HG02678 (cell line): ENCODE measurements at regions not wholly inside any gene's neighbourhood (a gene's known extent, or its start where the extent isn't known, plus 50 kb on each side); places are given as distances from the start of the nearest gene placed in this dataset.

Experiments used
- ATAC-seq: cut with Tn5 transposase; IDR thresholded peaks from one replicate; pipeline ENCODE4 v1.9.1; 2021; ENCODE audit warnings: mild to moderate bottlenecking, moderate library complexity; ENCODE audit not compliant: unreplicated experiment

DNA sequence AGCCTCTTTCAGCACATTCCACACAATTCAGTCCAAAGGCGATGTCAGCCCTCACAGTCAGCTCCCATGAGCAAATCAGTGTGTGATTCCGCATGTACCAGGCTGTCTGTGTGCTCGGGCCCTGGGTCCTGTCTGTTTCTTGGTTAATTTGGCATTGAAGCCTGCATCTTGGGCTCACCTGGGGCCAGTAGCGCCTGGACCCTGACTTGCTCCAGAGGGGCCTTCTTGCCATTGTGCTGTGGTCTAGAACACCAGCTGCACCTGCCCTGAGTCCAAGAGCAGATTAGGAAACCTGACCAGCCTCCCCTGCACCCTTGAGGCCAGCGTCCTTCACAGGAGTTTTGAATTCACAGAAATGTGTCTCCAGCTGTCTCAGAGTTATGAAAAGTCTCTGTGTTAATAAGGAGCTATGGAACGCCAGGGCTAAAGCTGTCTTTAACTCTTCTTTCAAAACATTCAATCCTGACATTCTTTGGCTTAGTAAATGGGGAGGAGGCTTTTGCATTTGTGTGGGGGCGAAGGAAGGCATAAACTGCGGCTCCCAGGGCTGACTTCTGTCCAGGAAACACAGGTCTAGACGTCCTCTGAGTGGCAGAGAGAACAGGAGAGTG, 102.2 kb downstream of the ARF6 start:
- no peak for ATAC-seq

DNA sequence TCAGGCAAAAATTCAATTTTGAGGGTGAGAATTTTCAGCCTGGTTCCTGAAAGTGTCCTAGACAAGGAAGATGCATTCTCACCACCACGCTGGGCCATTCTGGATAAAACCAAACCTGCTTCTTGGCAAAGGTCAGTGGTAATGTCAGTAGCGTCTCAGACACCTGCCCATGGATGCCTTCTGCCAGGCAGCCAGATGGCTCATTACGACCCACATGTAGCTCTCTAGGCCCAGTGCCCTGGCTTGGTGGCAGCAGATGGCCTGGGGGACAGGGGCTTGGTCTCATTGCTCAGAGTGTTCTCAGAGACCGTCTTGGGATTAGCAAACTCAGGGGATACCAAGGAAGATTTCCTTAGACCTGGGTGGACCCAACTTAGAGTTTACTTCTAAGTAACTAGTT, 105.1 kb downstream of the ARF6 start:
- ATAC-seq = no peak

DNA sequence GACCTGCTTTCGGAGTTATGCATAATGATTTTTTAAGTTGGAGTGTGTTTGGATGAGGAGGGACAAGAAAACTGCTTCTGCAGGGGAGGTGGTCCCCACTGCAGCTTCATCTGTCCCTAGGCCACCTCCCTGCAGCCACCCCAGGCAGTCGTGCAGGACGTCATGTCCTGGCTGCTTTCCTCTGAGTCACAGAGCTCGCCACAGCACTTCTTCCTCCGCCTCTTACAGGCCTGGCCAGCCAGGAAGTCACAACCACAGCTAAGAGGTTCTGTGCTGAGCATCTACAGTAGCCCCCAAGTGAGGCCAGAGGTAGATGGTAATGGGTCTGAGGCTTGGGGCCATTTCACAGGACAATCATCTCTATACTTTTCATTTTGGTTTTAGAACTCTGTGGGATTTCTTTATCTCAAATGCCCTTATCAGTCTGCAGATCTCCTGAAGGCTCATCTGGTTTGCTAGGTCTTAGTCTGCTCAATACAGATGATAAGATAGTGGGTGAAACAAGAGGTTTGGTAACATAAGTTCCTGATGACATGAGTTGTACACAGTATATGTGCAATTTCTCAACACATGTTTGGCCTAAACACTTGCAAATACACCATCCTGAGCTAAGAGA, 106.4 kb downstream of the ARF6 start:
- ATAC-seq = peak; percentile 53

DNA sequence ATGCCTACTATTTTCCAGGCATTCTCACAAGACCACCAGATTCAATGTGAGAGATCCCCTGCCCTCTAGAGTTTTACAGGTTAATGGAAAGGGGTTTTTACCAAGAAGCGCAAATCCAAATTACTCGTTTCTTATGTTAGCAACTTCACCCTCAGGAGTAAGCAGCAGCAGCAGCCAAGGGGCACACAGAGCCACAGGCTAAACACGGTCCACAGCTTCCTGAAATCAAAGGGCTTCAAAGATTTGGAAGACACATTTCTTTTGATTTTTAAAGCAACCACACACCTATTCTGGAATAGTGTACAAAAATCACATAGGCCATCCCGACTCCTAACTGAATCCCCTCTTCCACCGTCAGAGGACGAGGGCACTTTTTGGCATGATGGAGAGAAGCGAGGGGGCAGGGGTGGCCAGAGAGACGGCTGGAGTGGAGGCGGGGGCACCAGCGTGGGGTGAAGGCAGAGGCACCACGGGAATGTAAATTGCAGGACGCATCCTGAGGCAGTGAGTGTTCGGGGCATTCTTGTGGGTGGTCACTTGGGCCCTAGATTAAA, 107.0 kb downstream of the ARF6 start:
- no peak for ATAC-seq

DNA sequence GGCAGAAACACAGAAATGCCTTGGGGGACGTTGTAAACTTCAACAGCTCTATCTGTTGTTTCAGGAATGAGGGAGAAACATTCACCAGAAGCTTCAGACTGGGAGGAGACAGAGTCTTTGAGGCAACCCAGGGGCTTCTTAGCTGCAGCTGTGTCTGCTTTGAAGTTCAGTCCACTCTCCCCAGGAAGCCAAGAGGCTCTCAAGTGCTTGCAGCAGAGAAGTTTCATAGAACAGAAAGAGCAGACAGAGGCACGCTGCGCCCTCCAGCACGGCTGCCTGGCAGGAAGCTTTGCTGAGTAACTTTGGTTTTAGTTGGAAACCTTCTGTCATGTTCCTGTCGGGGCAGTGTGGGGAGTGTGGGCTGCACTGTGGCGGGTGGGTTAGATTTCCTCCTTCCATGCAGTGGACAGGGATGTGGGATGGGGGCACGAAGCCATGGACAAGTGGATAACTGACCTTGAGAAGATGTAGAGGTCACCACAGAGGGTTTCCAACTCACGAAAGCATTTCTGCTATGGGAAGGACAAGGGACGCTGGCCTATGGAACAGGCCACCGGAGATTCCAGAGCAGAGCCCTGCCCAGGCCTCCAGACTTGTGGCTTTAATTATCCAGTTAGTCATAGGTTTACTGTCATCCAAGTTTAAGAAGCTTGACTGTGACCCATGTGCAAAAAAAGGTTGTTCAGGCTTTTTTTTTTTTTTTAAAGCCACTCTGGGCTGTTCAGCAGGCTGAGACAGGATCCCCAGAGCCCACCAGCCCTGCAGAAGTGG, 107.7 kb downstream of the ARF6 start:
- no peak for ATAC-seq

DNA sequence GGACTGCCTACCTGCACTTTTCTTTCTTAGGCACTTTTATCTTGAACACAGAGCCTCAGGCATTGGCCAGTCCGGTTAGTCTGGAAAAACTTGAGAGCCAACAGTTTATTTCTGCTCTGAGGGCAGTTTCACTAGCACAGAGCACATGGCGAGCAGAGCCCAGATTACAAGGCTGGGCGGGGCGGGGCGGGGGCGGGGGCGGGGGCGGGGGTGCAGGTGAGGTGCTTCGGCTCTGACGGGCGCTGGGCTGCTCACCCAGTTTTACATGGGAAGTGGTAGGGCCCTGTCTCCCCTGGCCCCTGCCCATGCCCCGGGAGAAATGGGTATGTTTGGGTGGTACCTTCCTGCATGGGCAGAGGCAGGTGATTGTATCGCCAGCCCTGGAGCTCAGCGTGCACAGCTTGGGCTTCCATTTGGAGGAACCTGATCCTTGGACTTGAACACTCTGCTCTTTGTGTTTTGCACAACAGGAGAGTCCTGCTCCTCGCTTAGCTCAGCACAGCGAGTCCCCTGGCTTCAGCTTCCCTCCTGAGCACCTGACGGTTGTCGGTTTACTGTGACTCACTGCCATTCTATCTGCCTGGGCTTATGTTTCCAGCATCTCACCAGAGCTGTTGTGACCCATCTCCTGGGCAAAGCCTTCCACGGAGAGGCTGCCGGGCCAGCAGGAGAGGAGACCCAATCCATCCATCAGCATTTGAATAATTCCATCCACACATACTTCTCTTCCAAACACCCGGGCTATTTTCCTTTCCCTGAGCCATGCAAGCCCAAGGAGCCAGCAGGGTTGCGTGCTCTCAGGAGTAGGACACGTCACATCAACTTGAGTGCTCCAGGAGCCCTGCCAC, 108.5 kb downstream of the ARF6 start:
- no peak for ATAC-seq

DNA sequence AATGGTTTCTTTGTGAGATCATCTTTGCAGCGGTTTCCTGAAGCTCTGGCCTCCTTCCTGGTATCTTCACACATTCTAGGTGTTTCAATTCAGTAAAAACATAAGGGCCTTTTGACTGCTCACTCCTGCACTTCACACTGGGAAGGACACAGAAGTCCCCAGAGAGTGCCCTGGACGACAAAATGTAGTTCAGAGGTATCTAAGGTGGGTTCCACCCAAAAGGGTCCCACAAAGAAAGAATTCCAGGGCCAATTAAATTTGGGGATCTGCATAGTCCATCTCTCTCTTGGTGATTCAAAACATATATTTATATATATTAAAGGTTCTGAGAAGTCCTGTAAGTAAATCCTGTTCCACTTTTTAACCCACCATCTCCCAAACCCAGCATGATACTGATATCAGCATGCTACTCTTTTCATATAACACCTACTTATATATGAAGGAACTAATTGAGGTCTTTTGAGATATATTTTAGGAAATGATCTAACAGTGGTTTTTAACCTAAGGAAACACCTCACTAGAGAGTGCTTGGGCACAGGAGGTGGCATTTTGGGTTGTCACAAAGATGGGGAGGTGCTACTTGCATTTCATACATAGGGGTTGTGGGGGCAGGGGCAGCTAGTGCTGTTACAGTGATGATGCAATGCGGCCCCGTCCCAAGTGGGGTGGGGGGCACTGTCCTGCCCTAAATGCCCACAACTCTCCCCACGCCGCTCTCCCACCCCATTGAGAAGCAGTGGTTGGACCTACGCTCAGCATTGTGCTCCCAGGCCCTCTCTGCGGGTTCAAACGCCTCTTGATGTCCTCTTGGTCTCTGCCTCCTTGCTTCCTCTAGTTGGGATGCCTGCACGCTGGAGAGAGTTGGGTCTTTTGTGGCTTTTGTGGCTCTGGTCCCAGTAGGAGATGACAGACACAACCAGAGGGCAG, 109.4 kb downstream of the ARF6 start:
- peak; percentile 26 for ATAC-seq

DNA sequence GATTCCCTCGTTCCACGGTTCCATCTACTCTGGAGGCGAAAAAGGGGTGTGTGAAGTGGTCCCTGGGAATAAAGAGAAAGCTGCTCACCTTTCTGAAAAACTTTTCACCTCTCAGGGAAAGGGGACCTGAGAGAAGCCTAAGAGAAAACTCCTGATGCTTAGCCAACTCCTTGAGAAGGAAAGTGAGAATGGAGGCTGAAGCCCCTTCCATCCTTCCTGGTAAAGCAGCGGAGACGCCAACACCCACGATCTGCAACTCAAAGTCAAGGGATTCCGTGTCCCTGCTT, 110.0 kb downstream of the ARF6 start:
- no peak for ATAC-seq

DNA sequence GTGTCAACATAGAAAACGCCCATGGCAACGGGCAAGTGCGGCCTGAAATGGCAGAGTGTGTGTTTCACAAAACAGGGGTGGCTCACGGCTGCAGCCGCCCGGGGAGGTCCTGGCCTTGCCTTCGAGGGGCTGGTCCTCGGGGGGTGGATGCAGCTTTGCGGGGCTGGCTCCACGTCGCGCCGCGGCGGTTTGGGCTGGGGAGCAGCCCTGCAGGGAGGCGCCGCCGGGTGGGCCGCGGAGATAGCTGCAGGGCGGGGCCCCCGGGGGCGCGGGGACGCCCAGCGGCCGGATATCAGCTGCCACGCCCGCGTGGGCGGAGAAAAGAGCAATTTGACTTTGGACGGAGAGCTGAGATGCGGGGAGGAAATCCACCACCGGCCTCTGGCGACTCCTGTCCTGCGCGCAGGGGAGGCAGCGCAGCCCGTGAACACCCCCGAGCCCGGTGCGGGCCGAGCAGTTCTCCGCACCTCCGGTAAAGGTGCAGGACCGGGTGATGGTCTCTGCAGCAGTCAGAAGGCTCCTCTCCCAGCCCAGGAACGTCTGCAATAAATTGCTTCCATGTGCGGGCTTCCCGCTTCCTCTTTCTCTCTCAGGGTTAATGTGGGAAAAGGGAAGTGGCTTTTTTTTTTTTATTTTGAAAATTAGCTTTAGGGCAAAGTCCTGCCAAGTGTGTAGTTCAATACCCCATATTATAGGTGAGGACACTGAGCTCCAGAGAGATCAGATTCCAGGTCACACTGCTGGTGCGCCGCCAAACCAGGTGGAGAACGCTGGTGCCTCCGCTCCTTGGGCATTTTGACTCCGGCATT, 110.5 kb downstream of the ARF6 start:
- peak; percentile 45 for ATAC-seq

DNA sequence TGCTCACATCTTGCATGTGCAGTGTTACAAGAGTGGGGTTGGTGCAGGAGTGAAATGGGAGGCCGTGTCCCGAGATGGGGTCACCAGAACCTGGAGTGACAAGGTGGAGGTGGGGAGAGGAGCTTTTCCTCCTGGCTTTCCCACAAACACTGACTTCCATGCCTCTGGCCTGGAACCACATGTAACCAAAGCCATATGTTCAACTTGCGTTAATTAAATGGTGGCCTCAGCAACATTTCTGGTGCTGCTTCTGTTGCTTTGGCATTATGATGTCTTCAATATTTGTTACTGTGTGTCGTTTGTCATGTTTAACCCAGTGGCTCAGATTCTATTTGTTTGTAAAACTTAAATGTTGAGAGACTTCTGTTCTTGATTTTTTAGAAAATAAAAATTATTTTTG, 110.2 kb downstream of the VCPKMT start:
- no peak for ATAC-seq

DNA sequence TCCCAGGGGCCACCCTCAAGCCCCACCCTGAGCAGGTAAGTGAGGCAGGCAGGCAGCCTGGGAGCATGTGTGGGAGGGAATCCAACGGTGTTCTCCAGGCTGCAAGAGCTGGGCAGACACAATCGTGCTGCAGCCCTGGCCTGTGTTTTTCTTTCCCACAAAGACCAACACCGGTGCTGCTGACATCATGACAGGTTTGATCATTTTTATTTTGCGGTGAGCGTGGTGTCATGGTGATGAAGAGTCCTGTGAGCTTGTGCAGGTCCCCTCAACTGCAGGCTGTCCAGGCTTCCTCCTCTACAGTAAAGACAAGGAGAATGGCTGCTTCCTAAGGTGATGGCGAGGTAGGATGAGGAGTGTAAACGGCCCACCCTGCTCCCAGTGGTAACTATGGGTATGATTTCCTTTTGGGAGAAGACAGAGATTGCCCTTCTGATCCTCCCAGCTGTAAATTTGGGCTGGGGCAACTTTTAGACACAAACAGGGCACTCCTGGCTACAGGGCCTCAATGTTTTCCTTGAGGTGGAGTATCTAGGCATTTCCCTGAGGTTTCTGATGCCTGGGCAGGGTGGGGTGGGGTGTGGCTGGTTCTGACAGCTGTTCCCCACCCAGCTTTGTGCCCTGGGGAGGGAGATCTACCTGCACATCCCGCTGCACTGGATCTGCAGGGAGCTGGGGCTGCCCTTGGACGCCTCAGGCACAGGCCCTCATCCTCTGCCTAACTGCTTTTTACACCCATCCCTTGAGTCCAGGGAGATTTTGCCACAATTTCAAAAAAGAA, 109.1 kb downstream of the VCPKMT start:
- ATAC-seq = no peak

DNA sequence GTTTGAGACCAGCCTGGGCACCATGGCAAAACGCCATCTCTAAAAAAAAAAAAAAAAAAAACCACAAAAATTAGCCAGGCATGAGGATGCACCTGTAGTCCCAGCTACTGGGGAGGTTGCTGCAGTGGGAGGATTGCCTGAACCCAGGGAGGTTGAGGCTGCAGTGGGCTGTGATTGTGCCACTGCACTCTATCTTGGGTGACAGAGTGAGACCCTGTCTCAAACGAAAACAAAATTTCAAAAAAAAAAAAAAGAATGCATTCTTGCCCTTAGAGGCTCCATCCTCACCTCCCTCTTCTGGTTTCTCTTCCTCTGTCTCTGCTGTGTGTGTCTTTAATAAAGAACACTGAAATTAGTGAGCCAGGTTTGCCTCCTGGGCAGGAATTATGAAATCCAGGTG, 107.8 kb downstream of the VCPKMT start:
- peak; percentile 56 for ATAC-seq

DNA sequence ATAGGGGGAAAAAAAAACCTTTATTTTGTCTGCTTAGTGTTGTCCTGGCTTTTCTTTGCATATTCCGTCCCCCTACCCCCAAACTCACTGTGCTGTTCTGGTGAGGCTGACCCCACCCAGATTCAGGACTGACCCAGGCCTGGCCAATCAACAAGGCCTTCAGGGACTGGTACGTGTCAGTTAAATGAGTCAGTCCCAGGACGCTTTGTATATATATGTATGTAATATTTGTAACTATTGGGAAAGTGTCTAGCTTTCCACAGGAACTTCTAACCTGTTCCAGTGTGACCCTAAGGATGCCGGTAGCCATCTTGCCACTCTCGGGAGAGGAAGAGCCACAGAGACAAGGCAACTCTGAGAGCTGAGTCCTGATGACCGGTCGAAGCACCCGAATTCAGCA, 107.4 kb downstream of the VCPKMT start:
- peak; percentile 14 for ATAC-seq

DNA sequence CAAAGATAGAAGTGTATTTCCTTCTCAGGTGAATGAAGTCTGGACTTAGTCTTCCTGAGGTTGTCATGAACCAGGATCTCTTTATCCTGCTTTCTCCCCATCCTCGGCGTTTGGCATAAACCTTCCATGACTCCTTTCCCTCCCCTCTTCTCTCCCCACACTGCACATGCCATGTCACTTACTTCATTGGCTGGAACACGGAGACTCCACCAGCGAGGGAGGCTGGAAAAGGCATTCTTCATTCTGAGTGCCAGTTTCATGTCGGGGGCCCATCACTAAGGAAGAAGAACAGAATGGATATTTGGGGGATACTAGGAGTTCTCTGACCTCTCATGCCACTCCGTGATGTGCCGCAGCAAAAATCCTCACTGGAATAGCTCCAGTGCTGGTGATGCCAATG, 105.6 kb downstream of the VCPKMT start:
- no peak for ATAC-seq

DNA sequence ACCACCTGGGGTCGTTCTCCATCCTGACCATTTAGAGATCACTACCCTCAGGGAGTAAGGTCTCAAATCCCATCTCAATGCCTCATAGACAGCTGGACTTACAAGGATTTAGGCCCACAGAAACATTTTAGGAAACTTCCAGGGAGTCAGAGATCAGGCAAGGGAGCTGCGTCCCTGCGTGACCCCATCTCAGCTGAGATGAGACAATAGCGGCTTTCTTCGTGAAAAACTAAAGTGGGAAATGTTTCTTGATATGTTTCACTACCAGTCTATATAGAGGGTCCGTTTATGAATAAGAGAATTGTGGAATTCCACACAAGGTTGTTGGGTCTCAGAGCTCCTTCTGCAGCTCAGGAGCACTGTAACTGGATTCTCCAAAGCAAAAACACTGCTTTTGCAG, 105.1 kb downstream of the VCPKMT start:
- ATAC-seq = no peak

DNA sequence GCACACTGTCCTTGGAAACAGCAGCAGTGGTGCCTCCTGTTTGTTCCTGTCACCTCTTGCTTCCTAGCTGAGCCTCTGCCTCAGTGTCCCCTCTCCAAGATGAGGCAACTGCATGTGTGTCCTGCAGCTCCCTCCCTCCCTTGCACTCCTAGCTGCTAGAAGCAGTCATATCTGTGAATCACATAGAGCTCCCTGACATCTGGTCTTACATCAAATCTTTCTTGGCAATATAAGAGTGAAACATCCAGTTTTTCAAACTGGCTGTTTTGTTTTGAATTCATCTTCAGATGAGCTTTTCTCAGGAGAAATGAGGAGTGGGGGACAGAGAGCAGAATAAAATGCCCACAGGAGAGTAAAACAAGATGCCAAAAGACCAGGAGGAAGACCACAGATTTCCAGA, 103.7 kb downstream of the VCPKMT start:
- no peak for ATAC-seq

DNA sequence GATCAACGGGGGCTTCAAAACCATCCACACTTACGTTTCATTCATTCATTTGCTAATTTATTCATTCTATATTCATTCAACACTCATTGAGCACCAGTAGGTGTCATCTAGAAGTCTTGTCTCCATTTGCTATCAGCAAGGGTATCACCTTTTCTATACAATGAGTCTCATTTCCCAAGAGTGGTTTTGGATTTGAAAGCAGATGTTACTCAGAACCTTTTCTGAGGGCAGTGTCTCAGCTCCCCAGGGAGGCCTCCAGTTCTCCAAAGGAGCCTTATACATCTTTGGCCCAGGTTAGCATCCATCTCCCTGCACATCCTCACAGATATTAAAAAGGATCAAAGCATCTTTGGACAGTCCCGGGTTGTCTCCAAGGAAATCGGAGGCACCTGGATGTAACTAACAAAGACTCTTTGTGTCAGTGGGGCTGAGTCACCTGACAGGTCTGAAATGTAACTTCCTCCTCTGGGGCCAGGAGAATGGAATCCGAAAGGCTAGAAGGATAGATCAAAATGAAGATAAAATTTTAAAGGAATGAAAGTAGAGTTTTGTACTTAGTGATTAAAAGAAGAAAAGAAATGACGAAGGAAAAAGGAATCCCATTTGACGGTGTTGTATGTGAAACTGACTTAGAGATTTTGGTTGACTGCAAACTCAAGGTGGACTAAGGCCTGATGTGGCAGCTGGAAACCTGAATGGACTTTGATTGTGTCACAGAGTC, 103.0 kb downstream of the VCPKMT start:
- no peak for ATAC-seq

DNA sequence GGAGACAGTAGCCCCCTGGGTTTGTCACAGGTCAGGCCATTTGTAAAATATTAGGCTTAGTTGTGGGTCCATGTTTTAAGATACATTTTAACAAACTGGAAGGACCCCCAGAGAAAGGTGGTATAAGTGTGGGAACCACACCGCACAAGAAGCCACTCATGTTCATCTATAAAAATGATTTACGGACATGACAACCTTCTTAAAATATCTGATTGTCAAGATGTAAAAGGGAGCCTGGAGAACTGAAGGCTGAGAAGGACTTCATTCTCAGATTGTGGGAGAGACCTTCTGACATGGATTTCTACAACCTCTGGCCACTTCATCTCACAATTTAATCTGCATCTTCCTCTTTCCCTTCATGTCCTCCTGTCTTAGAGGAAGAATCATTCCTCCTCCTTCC, 102.4 kb downstream of the VCPKMT start:
- ATAC-seq = no peak
